Testis (tissue), 2 donors: ENCODE measurements at regions not wholly inside any gene's neighbourhood (a gene's known extent, or its start where the extent isn't known, plus 50 kb on each side); places are given as distances from the start of the nearest gene placed in this dataset.

Experiments
- CTCF ChIP-seq, 3 experiments: fragments of 450-650 bp in 2 of 3; fragments of 200-600 bp in 1 of 3; sonication (generic) in 1 of 3; IDR thresholded peaks; one replicate each; pipeline ENCODE4 v1.5.1; 2016 to 2019; ENCODE audit warnings: antibody characterized with exemption in 3 of 3, mild to moderate bottlenecking in 2 of 3, moderate library complexity in 1 of 3
- POLR2A ChIP-seq: fragments of 450-650 bp; IDR thresholded peaks from one replicate; pipeline ENCODE4 v1.6.1; 2017; ENCODE audit warnings: antibody characterized with exemption, mild to moderate bottlenecking, moderate library complexity

- TF ChIP-seq CTCF (IDR thresholded peaks at IDR 0.05) (no peak), POLR2A (no peak)
These were observed 773.2 kb downstream of the IPMK start for GRCh38 chr10:57494486-57494885.
